ENCODE measurements at regions not wholly inside any gene's neighbourhood (a gene's known extent, or its start where the extent isn't known, plus 50 kb on each side); places are given as distances from the start of the nearest gene placed in this dataset.
"Not testable (repeated sequence)": the region's sequence is repeated elsewhere in the genome, so short reads cannot be mapped to it uniquely, and the experiment has no call there.

DNA sequence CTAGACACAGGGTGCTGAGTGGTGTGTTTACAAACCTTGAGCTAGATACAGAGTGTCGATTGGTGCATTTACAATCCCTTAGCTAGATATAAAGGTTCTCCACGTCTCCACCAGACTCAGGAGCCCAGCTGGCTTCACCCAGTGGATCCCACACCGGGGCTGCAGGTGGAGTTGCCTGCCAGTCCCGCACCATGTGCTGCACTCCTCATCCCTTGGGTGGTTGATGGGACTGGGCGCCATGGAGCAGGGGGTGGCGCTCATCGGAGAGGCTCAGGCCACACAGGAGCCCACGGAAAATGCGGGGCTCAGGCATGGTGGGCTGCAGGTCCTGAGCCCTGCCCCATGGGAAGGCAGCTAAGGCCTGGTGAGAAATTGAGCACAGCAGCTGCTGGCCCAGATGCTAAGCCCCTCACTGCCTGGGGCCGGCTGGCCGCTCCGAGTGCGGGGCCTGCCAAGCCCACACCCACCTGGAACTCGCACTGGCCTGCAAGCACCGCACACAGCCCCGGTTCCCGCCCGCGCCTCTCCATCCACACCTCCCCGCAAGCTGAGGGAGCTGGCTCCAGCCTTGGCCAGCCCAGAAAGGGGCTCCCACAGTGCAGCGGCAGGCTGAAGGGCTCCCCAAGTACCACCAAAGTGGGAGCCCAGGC lies 418.4 kb downstream of the KIF20B start:
- H3K27ac Mint-ChIP-seq; H3K27me3 Mint-ChIP-seq; DNase-seq; H3K4me3 Mint-ChIP-seq; ATAC-seq; H3K36me3 Mint-ChIP-seq (ENCODE audit: low read depth); H3K4me1 Mint-ChIP-seq; H3K9me3 Mint-ChIP-seq: not testable (repeated sequence)

DNA sequence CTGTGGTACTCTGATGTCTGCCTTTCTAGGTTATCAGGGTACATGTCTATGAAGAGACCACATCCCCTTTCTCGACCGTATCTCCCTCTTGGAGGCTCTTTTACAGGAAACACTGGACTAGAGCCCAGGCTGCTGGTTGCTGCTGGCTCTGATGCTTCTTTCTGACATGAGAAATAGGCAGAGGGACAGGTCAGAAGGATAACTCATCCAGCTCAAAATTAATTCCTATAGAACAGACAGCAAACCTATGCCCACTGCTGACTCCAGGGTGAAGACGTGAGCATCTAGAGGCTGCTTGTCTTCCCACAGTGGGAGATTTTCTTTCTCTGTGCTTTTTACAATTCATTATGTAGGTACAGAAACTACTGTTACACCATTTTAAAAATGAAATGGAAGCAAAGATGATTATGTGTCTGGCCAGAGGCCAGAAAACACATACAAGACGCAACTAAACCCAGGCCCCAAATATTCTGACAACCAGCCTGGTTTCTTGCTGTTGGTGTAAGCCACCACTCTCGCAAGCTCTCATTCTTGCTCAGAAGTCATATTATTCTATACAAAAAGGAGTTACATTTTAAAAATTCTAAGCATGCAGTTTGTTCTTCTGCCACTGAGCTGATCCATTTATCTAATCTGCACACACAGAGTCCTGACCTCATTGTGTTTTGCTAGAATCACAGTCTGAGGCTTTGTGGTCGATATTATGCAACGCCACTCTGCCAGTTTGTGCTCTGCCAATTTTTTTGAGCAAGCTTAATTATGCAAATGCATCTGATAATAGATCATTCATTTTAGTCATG lies 424.3 kb downstream of the KIF20B start:
- Mint-ChIP-seq H3K4me3 (no peak overlapping the region), H3K36me3 (ENCODE audit: low read depth) (no peaks in the 10 kb centered on the region), H3K27ac (no peak overlapping the region), H3K4me1 (no peaks in the 10 kb centered on the region), H3K9me3 (no peaks in the 10 kb centered on the region), H3K27me3 (no peaks in the 10 kb centered on the region)
- ATAC-seq: no peak
- no peak for DNase-seq

- no peaks in the 10 kb centered on the region for H3K36me3 Mint-ChIP-seq (ENCODE audit: low read depth)
- ATAC-seq: no peak
- no peak overlapping the region for H3K4me3 Mint-ChIP-seq
Measured at GRCh38 chr10:90126256-90126595, 424.8 kb downstream of the KIF20B start.

DNA sequence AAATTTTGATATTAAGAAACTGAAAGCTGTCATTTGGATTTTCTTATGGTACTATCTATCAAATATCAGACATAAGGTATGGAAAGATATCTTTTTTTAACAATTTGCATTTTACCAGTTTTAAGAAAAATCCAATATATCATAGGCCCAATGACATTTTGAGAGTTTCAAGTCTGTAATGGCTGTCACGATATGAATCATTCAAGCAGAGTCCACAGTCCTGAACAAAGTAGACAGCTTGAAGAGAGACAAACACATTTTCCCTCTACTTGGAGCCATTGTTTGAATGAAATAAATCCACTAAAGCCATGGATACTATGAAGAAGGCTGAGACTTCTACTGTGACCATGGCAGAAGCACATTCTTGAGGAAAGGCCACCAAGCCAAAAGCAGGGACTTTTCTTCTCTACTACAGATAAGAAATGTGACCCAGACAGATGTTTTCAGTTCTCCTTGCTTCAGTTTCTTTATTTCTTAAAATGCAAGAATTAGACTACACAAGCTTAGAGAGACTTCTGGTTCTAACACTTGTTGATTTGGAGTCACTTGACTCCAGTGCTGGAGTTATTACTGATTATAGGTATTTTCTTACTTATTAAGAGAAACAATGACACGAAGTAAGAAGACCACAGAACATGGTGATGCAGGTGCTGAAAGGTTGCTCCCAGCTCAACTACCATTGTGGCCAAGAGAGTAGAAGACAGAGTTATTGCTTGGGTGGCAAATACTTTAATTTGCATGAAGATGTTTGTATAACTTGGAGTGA lies 429.1 kb downstream of the KIF20B start:
- H3K9me3 Mint-ChIP-seq: peaks cover 17% of the 10 kb centered on the region
- no peak for DNase-seq
- H3K4me3 Mint-ChIP-seq: no peak overlapping the region
- H3K27me3 Mint-ChIP-seq: no peaks in the 10 kb centered on the region
- no peak for ATAC-seq
- no peak overlapping the region for H3K27ac Mint-ChIP-seq
- H3K4me1 Mint-ChIP-seq: no peaks in the 10 kb centered on the region
- H3K36me3 Mint-ChIP-seq (ENCODE audit: low read depth): peaks cover 3% of the 10 kb centered on the region

More at GRCh38 chr10:90126256-90126595, 424.8 kb downstream of the KIF20B start:
- Mint-ChIP-seq H3K27ac (no peak overlapping the region), H3K9me3 (no peaks in the 10 kb centered on the region), H3K27me3 (no peaks in the 10 kb centered on the region), H3K4me1 (no peaks in the 10 kb centered on the region)
- DNase-seq: no peak

- no peak for DNase-seq
- Mint-ChIP-seq H3K27ac (no peak overlapping the region), H3K4me3 (no peak overlapping the region), H3K9me3 (peaks cover 48% of the 10 kb centered on the region), H3K4me1 (no peaks in the 10 kb centered on the region), H3K36me3 (ENCODE audit: low read depth) (peaks cover 11% of the 10 kb centered on the region), H3K27me3 (no peaks in the 10 kb centered on the region)
- no peak for ATAC-seq
Measured at GRCh38 chr10:90133606-90134005, 432.2 kb downstream of the KIF20B start.

- Mint-ChIP-seq H3K4me1 (no peaks in the 10 kb centered on the region), H3K27ac (no peak overlapping the region), H3K27me3 (no peaks in the 10 kb centered on the region), H3K4me3 (no peak overlapping the region), H3K36me3 (ENCODE audit: low read depth) (peaks cover 11% of the 10 kb centered on the region), H3K9me3 (peaks cover 63% of the 10 kb centered on the region)
- ATAC-seq (no peak), DNase-seq (peak; percentile 25)
Measured at GRCh38 chr10:90136731-90137316, 435.4 kb downstream of the KIF20B start.

DNA sequence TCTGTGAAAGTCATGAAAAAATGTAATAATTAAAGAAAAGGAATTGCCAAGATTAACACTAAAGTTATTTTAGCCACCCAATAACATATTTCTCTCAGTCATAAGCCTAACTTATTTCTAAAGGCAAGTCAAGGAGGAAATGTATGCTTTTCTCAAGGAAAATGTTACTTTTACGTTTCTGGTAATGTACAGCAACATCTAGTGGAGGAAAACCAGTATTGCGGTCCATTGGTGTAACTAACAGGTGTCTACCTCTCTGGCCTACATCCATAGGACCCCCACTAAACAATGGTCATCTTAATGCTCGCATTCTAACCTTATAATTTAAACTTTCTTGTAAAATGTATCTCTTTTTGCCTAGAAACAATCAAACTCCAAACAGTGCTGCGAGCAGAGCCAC lies 437.5 kb downstream of the KIF20B start:
- H3K27me3 Mint-ChIP-seq: no peaks in the 10 kb centered on the region
- H3K36me3 Mint-ChIP-seq (ENCODE audit: low read depth): peaks cover 8% of the 10 kb centered on the region
- peaks cover 51% of the 10 kb centered on the region for H3K9me3 Mint-ChIP-seq
- ATAC-seq: no peak
- no peaks in the 10 kb centered on the region for H3K4me1 Mint-ChIP-seq
- H3K4me3 Mint-ChIP-seq: no peak overlapping the region
- DNase-seq: no peak
- H3K27ac Mint-ChIP-seq: no peak overlapping the region

- ATAC-seq: no peak
- no peaks in the 10 kb centered on the region for H3K4me1 Mint-ChIP-seq
- H3K27ac Mint-ChIP-seq: no peak overlapping the region
- H3K36me3 Mint-ChIP-seq (ENCODE audit: low read depth): no peaks in the 10 kb centered on the region
- no peak overlapping the region for H3K4me3 Mint-ChIP-seq
- peaks cover 33% of the 10 kb centered on the region for H3K9me3 Mint-ChIP-seq
- no peaks in the 10 kb centered on the region for H3K27me3 Mint-ChIP-seq
- DNase-seq: no peak
Measured at GRCh38 chr10:90141791-90142190, 440.4 kb downstream of the KIF20B start.

GRCh38 chr10:90143937-90144336 lies 442.5 kb downstream of the KIF20B start:
- Mint-ChIP-seq H3K27ac (no peak overlapping the region), H3K36me3 (ENCODE audit: low read depth) (no peaks in the 10 kb centered on the region), H3K4me1 (no peaks in the 10 kb centered on the region), H3K9me3 (peaks cover 12% of the 10 kb centered on the region), H3K4me3 (no peak overlapping the region), H3K27me3 (no peaks in the 10 kb centered on the region)
- DNase-seq (no peak), ATAC-seq (no peak)

- no peaks in the 10 kb centered on the region for H3K9me3 Mint-ChIP-seq
- no peak for ATAC-seq
- no peak overlapping the region for H3K27ac Mint-ChIP-seq
- no peaks in the 10 kb centered on the region for H3K4me1 Mint-ChIP-seq
- DNase-seq: no peak
- H3K36me3 Mint-ChIP-seq (ENCODE audit: low read depth): no peaks in the 10 kb centered on the region
- H3K4me3 Mint-ChIP-seq: no peak overlapping the region
- no peaks in the 10 kb centered on the region for H3K27me3 Mint-ChIP-seq
Measured at GRCh38 chr10:90148116-90148855, 446.9 kb downstream of the KIF20B start.

DNA sequence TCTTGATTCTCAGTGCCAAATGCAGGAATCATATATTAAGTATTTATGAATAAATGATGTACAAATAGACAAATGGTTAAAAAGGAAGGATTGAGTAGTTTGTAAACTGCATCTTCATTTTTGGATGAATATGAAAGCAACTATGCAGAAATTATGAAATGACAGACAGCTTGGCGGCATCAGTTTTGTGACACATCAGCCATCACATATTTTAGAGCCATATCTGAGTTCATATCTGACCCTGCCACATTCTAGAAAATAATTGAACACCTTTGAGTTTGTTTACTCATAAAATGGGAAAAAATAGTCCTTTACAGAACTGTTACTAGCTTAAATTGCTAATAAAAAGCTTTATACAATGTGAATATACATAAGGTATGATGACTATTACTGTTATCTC lies 448.2 kb downstream of the KIF20B start:
- no peaks in the 10 kb centered on the region for H3K27me3 Mint-ChIP-seq
- no peak overlapping the region for H3K4me3 Mint-ChIP-seq
- DNase-seq: no peak
- no peaks in the 10 kb centered on the region for H3K9me3 Mint-ChIP-seq
- no peak for ATAC-seq
- H3K27ac Mint-ChIP-seq: no peak overlapping the region
- H3K36me3 Mint-ChIP-seq (ENCODE audit: low read depth): no peaks in the 10 kb centered on the region
- H3K4me1 Mint-ChIP-seq: no peaks in the 10 kb centered on the region

- DNase-seq: no peak
- Mint-ChIP-seq H3K9me3 (no peaks in the 10 kb centered on the region), H3K4me1 (no peaks in the 10 kb centered on the region), H3K27me3 (peaks cover 3% of the 10 kb centered on the region), H3K36me3 (ENCODE audit: low read depth) (no peaks in the 10 kb centered on the region), H3K27ac (no peak overlapping the region), H3K4me3 (no peak overlapping the region)
- ATAC-seq: no peak
Measured at GRCh38 chr10:90162271-90162853, 461.0 kb downstream of the KIF20B start.

GRCh38 chr10:90167174-90168064 lies 466.0 kb downstream of the KIF20B start:
- DNase-seq (no peak), ATAC-seq (no peak)
- peaks cover 2% of the 10 kb centered on the region for H3K27me3 Mint-ChIP-seq
- H3K4me3 Mint-ChIP-seq: no peak overlapping the region
- no peaks in the 10 kb centered on the region for H3K36me3 Mint-ChIP-seq (ENCODE audit: low read depth)
- no peaks in the 10 kb centered on the region for H3K4me1 Mint-ChIP-seq
- H3K27ac Mint-ChIP-seq: no peak overlapping the region
- no peaks in the 10 kb centered on the region for H3K9me3 Mint-ChIP-seq

Measured in activated naive CD8-positive, alpha-beta T cell treated with anti-CD3 and anti-CD28 coated beads, Interleukin-2, amount 50 U/mL, for 24 hours (primary cell).